HCT116 (cell line): ENCODE measurements at regions not wholly inside any gene's neighbourhood (a gene's known extent, or its start where the extent isn't known, plus 50 kb on each side); places are given as distances from the start of the nearest gene placed in this dataset.

ENCODE experiments used
- ATAC-seq: fragments of 200-7000 bp; cut with Tn5 transposase; 2 replicates; pipeline ENCODE4 v1.9.1; 2020; ENCODE audit warnings: mild to moderate bottlenecking, moderate library complexity
- BruUV-seq: library from RNA; stranded (reverse); fragments of 400-500 nt; replicated peaks from 2 replicates; lab custom pipeline; 2021; lab: Mats Ljungman, UMichigan
- CTCF ChIA-PET: fragments of 300-600 bp; sonication (Branson Sonifier 250); formaldehyde crosslinking; loops from one replicate; lab custom pipeline; 2021; ENCODE audit warnings: antibody characterized with exemption; lab: Charles Lee
- POLR2A ChIA-PET: fragments of 300-600, 350-600 bp; sonication (Branson Sonifier 250); formaldehyde crosslinking; loops from one replicate; lab custom pipeline; 2021; ENCODE audit warnings: antibody characterized with exemption; lab: Charles Lee
- RAD21 ChIA-PET, 2 experiments: fragments of 300-600 bp; sonication (Branson Sonifier 250); formaldehyde crosslinking; loops; one replicate each; lab custom pipeline; 2023; ENCODE audit warnings: low total read pairs in 2 of 2; ENCODE audit not compliant: uncharacterized antibody in 2 of 2, unreplicated experiment in 2 of 2, low non-redundant PET in 1 of 2; lab: Charles Lee
- DNase-seq: peaks from one replicate; pipeline ENCODE4 v3.0.0-alpha.2; 2010; ENCODE audit warnings: low read depth, low spot score
- H2AFZ ChIP-seq: fragments of 200-600 bp; shearing (Covaris generic), sonication (generic); 2 replicates; pipeline ENCODE4 v1.6.1; 2017; ENCODE audit warnings: low read depth, mixed run types, mixed read lengths, antibody characterized with exemption, low read length; ENCODE audit not compliant: poor library complexity, severe bottlenecking
- H3K27ac ChIP-seq: 2 replicates; pipeline ENCODE4 v1.5.1; 2012; ENCODE audit warnings: low read depth, low read length
- H3K27me3 ChIP-seq: fragments of 200-600 bp; sonication (generic); 2 replicates; pipeline ENCODE4 v1.6.1; 2016; ENCODE audit warnings: mixed run types, low read length, mixed read lengths; ENCODE audit not compliant: insufficient read depth
- H3K36me3 ChIP-seq, 2 experiments: fragments of 200-500 bp in 1 of 2; fragments of 200-600 bp in 1 of 2; sonication (Bioruptor generic) in 1 of 2; sonication (generic) in 1 of 2; 2 replicates each; pipeline versions ENCODE4 v1.5.1 to v1.6.1; 2014 to 2016; ENCODE audit warnings: low read length in 2 of 2, inconsistent platforms in 1 of 2, mixed read lengths in 1 of 2, mixed run types in 1 of 2; ENCODE audit not compliant: insufficient read depth in 2 of 2, control insufficient read depth in 1 of 2
- H3K4me1 ChIP-seq, 2 experiments: fragments of 200-600 bp in 1 of 2; sonication (generic) in 1 of 2; 2 replicates each; pipeline versions ENCODE4 v1.5.1 to v1.6.1; 2012 to 2017; ENCODE audit warnings: low read length in 2 of 2, inconsistent platforms in 1 of 2, mild to moderate bottlenecking in 1 of 2, mixed read lengths in 1 of 2, mixed run types in 1 of 2, moderate library complexity in 1 of 2; ENCODE audit not compliant: insufficient read depth in 2 of 2, control insufficient read depth in 1 of 2
- H3K4me2 ChIP-seq: fragments of 200-600 bp; sonication (generic); 2 replicates; pipeline ENCODE4 v1.6.1; 2017; ENCODE audit warnings: mixed run types, low read length, mixed read lengths
- H3K4me3 ChIP-seq, 2 experiments: fragments of 200-600 bp in 1 of 2; sonication (generic) in 1 of 2; replicated peaks in 1 of 2; 2 replicates each; pipeline ENCODE4 v1.5.1; 2011 to 2016; ENCODE audit warnings: low read length in 2 of 2, control low read depth in 1 of 2, low read depth in 1 of 2, mild to moderate bottlenecking in 1 of 2, mixed read lengths in 1 of 2, mixed run types in 1 of 2
- H3K79me2 ChIP-seq: fragments of 200-600 bp; sonication (generic); 2 replicates; pipeline ENCODE4 v1.6.1; 2017; ENCODE audit warnings: mild to moderate bottlenecking, mixed run types, low read length, moderate library complexity, mixed read lengths; ENCODE audit not compliant: insufficient read depth
- H3K9ac ChIP-seq: fragments of 200-600 bp; sonication (generic); 2 replicates; pipeline ENCODE4 v1.6.1; 2016; ENCODE audit warnings: low read length, mixed read lengths
- H3K9me2 ChIP-seq: fragments of 200-600 bp; sonication (generic), shearing (Covaris generic); 2 replicates; pipeline ENCODE4 v1.6.1; 2017; ENCODE audit warnings: mixed run types, mild to moderate bottlenecking, moderate library complexity; ENCODE audit not compliant: insufficient read depth
- H3K9me3 ChIP-seq, 2 experiments: fragments of 200-500 bp in 1 of 2; fragments of 200-600 bp in 1 of 2; sonication (Bioruptor generic) in 1 of 2; sonication (generic) in 1 of 2; 2 replicates each; pipeline ENCODE4 v1.6.1; 2014 to 2017; ENCODE audit warnings: low read length in 2 of 2, mixed read lengths in 2 of 2, inconsistent platforms in 1 of 2, low read depth in 1 of 2, mild to moderate bottlenecking in 1 of 2, mixed run types in 1 of 2, moderate library complexity in 1 of 2; ENCODE audit not compliant: control insufficient read depth in 1 of 2, insufficient read depth in 1 of 2
- H4K20me1 ChIP-seq: fragments of 200-600 bp; sonication (generic), shearing (Covaris generic); 2 replicates; pipeline ENCODE4 v1.6.1; 2017; ENCODE audit warnings: mixed run types, mild to moderate bottlenecking, moderate library complexity; ENCODE audit not compliant: insufficient read depth
- ATF3 ChIP-seq: IDR thresholded peaks from 2 replicates; pipeline ENCODE4 v1.6.1; 2012
- CBX3 ChIP-seq: IDR thresholded peaks from 2 replicates; pipeline ENCODE4 v1.6.1; 2012; ENCODE audit warnings: low read depth
- CEBPB ChIP-seq: IDR thresholded peaks from 2 replicates; pipeline ENCODE4 v1.6.1; 2012; ENCODE audit warnings: low read depth
- CTCF ChIP-seq, 3 experiments: fragments of 200-600 bp in 1 of 3; sonication (generic) in 1 of 3; IDR thresholded peaks in 2 of 3; conservative IDR thresholded peaks in 1 of 3; 2 replicates each; pipeline ENCODE4 v1.5.1; 2012 to 2017; ENCODE audit warnings: low read depth in 2 of 3, low read length in 2 of 3, antibody characterized with exemption in 1 of 3, borderline replicate concordance in 1 of 3, control low read depth in 1 of 3, mild to moderate bottlenecking in 1 of 3, mixed read lengths in 1 of 3, mixed run types in 1 of 3, moderate library complexity in 1 of 3; ENCODE audit not compliant: insufficient read depth in 1 of 3
- EGR1 ChIP-seq: IDR thresholded peaks from 2 replicates; pipeline ENCODE4 v1.6.1; 2012; ENCODE audit warnings: low read depth
- ELF1 ChIP-seq: IDR thresholded peaks from 2 replicates; pipeline ENCODE4 v1.6.1; 2012; ENCODE audit warnings: low read depth, borderline replicate concordance
- EZH2 ChIP-seq: fragments of 200-600 bp; sonication (generic); IDR thresholded peaks from 2 replicates; pipeline ENCODE4 v1.6.1; 2017; ENCODE audit warnings: antibody characterized with exemption, mixed run types
- EZH2phosphoT487 ChIP-seq: fragments of 200-600 bp; IDR thresholded peaks from 2 replicates; pipeline ENCODE4 v1.6.1; 2018; ENCODE audit warnings: antibody characterized with exemption, borderline replicate concordance
- JUND ChIP-seq: IDR thresholded peaks from 2 replicates; pipeline ENCODE4 v1.6.1; 2012
- POLR2AphosphoS5 ChIP-seq: IDR thresholded peaks from 2 replicates; pipeline ENCODE4 v1.6.1; 2011; ENCODE audit warnings: mild to moderate bottlenecking, low read depth, low read length, moderate library complexity
- RAD21 ChIP-seq: IDR thresholded peaks from 2 replicates; pipeline ENCODE4 v1.6.1; 2012; ENCODE audit warnings: low read depth, mild to moderate bottlenecking
- SIN3A ChIP-seq: IDR thresholded peaks from 2 replicates; pipeline ENCODE4 v1.6.1; 2012; ENCODE audit warnings: low read depth
- YY1 ChIP-seq: IDR thresholded peaks from 2 replicates; pipeline ENCODE4 v1.6.1; 2011; ENCODE audit warnings: low read length, low read depth, moderate library complexity, mild to moderate bottlenecking; ENCODE audit not compliant: insufficient replicate concordance; ENCODE audit errors: extremely low read depth
- ZFX ChIP-seq: fragments of 450-650 bp; IDR thresholded peaks from 2 replicates; pipeline ENCODE4 v1.6.1; 2017
- ZNF274 ChIP-seq: fragments of 200-500 bp; sonication (Bioruptor generic); IDR thresholded peaks from 2 replicates; pipeline ENCODE4 v1.6.1; 2014; ENCODE audit warnings: mild to moderate bottlenecking, low read depth, low read length, inconsistent platforms
- intact Hi-C: fragments of 100-400 bp; cut with micrococcal nuclease; formaldehyde crosslinking; loops from 2 replicates; pipeline ENCODE4 v1.10.0; 2022
- TF ChIP-seq, protein P1 (sequence below): IDR thresholded peaks from 2 replicates; pipeline ENCODE4 v1.6.1; 2012; ENCODE audit warnings: low read depth
- TF ChIP-seq, protein P2 (sequence below): IDR thresholded peaks from 2 replicates; pipeline ENCODE4 v1.6.1; 2012

DNA sequence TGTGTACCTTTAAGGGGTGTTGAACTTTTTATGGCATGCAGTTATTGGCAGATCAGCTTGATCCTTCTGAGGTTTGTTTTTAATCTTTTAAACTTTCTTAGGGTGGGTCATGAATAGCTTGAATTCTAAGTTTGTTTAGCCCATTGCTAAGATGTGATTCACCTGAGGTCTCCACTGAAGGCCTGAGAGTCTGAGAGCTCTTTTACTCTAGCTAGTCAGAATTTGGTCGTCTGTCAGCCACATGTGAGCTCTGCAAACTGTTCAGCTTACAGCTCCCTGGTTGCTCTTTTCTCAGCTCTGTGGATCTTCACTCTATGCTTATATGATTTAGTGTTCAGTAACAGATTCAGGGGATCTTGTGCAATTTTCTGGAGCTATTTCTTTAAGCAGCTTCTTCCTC is 161.3 kb downstream of the ABHD5 start:
- BruUV-seq: no TSS peak
- no peak overlapping the region for H3K9ac ChIP-seq
- H3K9me2 ChIP-seq: no peaks in the 10 kb centered on the region
- TF ChIP-seq JUND: no peak
- TF ChIP-seq POLR2AphosphoS5: no peak
- no peak for TF ChIP-seq RAD21
- TF ChIP-seq CEBPB: no peak
- TF ChIP-seq EZH2: no peak
- no peak for TF ChIP-seq CTCF (IDR thresholded peaks at IDR 0.05 in 2 of 3, conservative IDR thresholded peaks at IDR 0.05 in 1 of 3; ENCODE audit: borderline replicate concordance in 1 of 3, insufficient read depth in 1 of 3, low read depth in 2 of 3, low read length in 2 of 3)
- TF ChIP-seq ATF3: no peak
- TF ChIP-seq ZFX: no peak
- TF ChIP-seq ZNF274: no peak
- TF ChIP-seq, protein P1, sequence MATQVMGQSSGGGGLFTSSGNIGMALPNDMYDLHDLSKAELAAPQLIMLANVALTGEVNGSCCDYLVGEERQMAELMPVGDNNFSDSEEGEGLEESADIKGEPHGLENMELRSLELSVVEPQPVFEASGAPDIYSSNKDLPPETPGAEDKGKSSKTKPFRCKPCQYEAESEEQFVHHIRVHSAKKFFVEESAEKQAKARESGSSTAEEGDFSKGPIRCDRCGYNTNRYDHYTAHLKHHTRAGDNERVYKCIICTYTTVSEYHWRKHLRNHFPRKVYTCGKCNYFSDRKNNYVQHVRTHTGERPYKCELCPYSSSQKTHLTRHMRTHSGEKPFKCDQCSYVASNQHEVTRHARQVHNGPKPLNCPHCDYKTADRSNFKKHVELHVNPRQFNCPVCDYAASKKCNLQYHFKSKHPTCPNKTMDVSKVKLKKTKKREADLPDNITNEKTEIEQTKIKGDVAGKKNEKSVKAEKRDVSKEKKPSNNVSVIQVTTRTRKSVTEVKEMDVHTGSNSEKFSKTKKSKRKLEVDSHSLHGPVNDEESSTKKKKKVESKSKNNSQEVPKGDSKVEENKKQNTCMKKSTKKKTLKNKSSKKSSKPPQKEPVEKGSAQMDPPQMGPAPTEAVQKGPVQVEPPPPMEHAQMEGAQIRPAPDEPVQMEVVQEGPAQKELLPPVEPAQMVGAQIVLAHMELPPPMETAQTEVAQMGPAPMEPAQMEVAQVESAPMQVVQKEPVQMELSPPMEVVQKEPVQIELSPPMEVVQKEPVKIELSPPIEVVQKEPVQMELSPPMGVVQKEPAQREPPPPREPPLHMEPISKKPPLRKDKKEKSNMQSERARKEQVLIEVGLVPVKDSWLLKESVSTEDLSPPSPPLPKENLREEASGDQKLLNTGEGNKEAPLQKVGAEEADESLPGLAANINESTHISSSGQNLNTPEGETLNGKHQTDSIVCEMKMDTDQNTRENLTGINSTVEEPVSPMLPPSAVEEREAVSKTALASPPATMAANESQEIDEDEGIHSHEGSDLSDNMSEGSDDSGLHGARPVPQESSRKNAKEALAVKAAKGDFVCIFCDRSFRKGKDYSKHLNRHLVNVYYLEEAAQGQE: no peak
- no peak for TF ChIP-seq SIN3A
- TF ChIP-seq EZH2phosphoT487: no peak
- no peak for TF ChIP-seq YY1
- TF ChIP-seq CBX3: no peak
- no peak for TF ChIP-seq EGR1
- TF ChIP-seq, protein P2, sequence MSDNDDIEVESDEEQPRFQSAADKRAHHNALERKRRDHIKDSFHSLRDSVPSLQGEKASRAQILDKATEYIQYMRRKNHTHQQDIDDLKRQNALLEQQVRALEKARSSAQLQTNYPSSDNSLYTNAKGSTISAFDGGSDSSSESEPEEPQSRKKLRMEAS: no peak
- no peak for TF ChIP-seq ELF1
- H3K4me2 ChIP-seq: no peak overlapping the region
- ChIA-PET RAD21 (no interaction called here), POLR2A (no interaction called here), CTCF (interaction anchor here (1.0 to 1.3 kb wide), 2 partner anchors 262 to 347 kb away, joined by 3 read pairs; no protein-coding TSS in a partner anchor)
- H3K9me3 ChIP-seq: no peaks in the 10 kb centered on the region
- H3K27ac ChIP-seq: no peak overlapping the region
- H3K4me3 ChIP-seq: no peak overlapping the region
- H2AFZ ChIP-seq: no peak overlapping the region
- intact Hi-C loops: no loop called here
- H3K4me1 ChIP-seq: 0 out of 4 replicates have a peak, but pooled peaks cover 0 to 2% of the 10 kb centered on the region in 2 experiments
- H4K20me1 ChIP-seq: no peaks in the 10 kb centered on the region
- no peaks in the 10 kb centered on the region for H3K79me2 ChIP-seq
- ATAC-seq (no peak), DNase-seq (no peak)
- H3K36me3 ChIP-seq: no peaks in the 10 kb centered on the region
- H3K27me3 ChIP-seq: peaks cover 15% of the 10 kb centered on the region; the same call in 1 of the 2 replicates
